ENCODE measurements at regions not wholly inside any gene's neighbourhood (a gene's known extent, or its start where the extent isn't known, plus 50 kb on each side); places are given as distances from the start of the nearest gene placed in this dataset.

- no peak overlapping the region for H3K4me3 ChIP-seq (ENCODE audit: low read depth, low read length)
- TF ChIP-seq, protein P1, sequence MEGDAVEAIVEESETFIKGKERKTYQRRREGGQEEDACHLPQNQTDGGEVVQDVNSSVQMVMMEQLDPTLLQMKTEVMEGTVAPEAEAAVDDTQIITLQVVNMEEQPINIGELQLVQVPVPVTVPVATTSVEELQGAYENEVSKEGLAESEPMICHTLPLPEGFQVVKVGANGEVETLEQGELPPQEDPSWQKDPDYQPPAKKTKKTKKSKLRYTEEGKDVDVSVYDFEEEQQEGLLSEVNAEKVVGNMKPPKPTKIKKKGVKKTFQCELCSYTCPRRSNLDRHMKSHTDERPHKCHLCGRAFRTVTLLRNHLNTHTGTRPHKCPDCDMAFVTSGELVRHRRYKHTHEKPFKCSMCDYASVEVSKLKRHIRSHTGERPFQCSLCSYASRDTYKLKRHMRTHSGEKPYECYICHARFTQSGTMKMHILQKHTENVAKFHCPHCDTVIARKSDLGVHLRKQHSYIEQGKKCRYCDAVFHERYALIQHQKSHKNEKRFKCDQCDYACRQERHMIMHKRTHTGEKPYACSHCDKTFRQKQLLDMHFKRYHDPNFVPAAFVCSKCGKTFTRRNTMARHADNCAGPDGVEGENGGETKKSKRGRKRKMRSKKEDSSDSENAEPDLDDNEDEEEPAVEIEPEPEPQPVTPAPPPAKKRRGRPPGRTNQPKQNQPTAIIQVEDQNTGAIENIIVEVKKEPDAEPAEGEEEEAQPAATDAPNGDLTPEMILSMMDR (conservative IDR thresholded peaks at IDR 0.05; ENCODE audit: low read depth, low read length): no peak
- DNase-seq (ENCODE audit: low read depth): no peak
Measured at GRCh38 chr5:145579301-145579700, 255.8 kb downstream of the PRELID2 start.

GRCh38 chr5:145574889-145575573 is 260.1 kb downstream of the PRELID2 start:
- TF ChIP-seq, protein P1 (conservative IDR thresholded peaks at IDR 0.05; ENCODE audit: low read depth, low read length): no peak
- no peak overlapping the region for H3K4me3 ChIP-seq (ENCODE audit: low read depth, low read length)
- DNase-seq (ENCODE audit: low read depth): no peak

DNA sequence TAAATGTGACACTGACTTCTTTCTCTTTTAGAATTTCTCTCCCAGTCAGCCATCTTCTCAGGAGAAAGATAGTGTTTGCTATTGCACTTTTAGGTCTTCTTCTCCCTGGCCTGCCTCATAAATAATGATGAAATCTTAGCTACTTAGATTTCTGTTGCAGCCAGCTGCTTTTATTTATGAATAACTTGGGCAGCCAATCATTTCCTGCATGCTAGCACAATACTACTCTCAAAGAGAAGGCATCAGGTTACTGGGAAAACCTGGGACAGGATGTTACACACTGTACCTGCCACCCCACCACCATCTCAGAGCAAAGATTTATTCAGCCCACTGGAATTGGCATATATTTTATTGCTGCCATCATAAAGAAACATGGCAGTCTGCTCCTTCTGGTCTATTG is 266.6 kb downstream of the PRELID2 start:
- TF ChIP-seq, protein P1 (conservative IDR thresholded peaks at IDR 0.05; ENCODE audit: low read depth, low read length): no peak
- peak; percentile 52 for DNase-seq (ENCODE audit: low read depth)
- no peak overlapping the region for H3K4me3 ChIP-seq (ENCODE audit: low read depth, low read length)

DNA sequence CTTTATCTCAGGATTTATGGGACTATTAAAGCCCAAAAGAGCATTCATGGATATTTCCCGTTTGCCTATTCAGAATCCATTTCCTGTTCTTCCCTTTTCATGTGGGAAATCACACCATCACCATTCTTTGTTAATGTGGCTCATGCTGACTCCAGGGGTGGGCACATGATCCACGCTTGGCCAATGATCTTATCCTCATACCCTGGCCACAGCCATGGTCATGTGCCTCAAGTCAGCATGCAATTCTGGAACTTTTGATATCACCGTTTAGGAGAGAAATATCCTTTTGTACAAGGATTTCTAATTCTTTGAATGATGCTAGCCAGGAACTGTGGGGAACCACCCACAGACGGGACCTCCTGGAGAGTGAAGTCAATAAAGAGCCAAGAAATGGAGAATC is 272.2 kb downstream of the PRELID2 start:
- TF ChIP-seq, protein P1 (conservative IDR thresholded peaks at IDR 0.05; ENCODE audit: low read depth, low read length): no peak
- H3K4me3 ChIP-seq (ENCODE audit: low read depth, low read length): no peak overlapping the region
- peak; percentile 64 for DNase-seq (ENCODE audit: low read depth)

GRCh38 chr5:145558288-145558687 is 276.9 kb downstream of the PRELID2 start:
- TF ChIP-seq, protein P1 (conservative IDR thresholded peaks at IDR 0.05; ENCODE audit: low read depth, low read length): no peak
- DNase-seq (ENCODE audit: low read depth): no peak
- no peak overlapping the region for H3K4me3 ChIP-seq (ENCODE audit: low read depth, low read length)

DNA sequence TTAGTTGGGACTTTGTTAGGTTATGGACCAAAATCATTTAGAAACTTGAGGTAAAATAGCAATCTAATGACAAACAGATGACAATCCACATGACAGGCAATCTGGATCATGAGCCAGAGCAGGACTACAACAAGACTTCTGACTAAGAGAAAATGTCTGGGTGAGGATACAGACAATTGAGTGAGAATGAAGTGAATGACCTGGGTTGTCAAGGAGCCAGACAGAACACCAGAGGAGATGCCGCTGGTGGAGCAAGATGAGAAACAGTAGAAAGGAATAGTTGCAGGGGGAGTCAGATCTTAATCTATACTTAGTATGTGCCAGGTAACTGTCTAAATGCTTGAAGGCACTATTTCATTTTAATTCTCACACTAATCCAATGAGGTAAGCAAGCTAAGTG is 277.8 kb downstream of the PRELID2 start:
- H3K4me3 ChIP-seq (ENCODE audit: low read depth, low read length): no peak overlapping the region
- DNase-seq (ENCODE audit: low read depth): no peak
- TF ChIP-seq, protein P1 (conservative IDR thresholded peaks at IDR 0.05; ENCODE audit: low read depth, low read length): no peak

- peak; percentile 67 for DNase-seq (ENCODE audit: low read depth)
- TF ChIP-seq, protein P1 (conservative IDR thresholded peaks at IDR 0.05; ENCODE audit: low read depth, low read length): no peak
- H3K4me3 ChIP-seq (ENCODE audit: low read depth, low read length): no peak overlapping the region
Measured at GRCh38 chr5:145554399-145554798, 280.7 kb downstream of the PRELID2 start.

Data from choroid plexus epithelial cell (primary cell).